Limb (tissue), 2 donors: ENCODE measurements at regions not wholly inside any gene's neighbourhood (a gene's known extent, or its start where the extent isn't known, plus 50 kb on each side); places are given as distances from the start of the nearest gene placed in this dataset.
"Not testable (repeated sequence)": the region's sequence is repeated elsewhere in the genome, so short reads cannot be mapped to it uniquely, and the experiment has no call there.

Experiments
- DNase-seq, 2 donors: peaks; one replicate each; pipeline ENCODE4 v3.0.0-alpha.2; 2016; ENCODE audit errors: extremely low spot score in 2 of 2

GRCh38 chr6:1230689-1231605 lies 81.0 kb upstream of the FOXQ1 start:
- no peak for DNase-seq

DNA sequence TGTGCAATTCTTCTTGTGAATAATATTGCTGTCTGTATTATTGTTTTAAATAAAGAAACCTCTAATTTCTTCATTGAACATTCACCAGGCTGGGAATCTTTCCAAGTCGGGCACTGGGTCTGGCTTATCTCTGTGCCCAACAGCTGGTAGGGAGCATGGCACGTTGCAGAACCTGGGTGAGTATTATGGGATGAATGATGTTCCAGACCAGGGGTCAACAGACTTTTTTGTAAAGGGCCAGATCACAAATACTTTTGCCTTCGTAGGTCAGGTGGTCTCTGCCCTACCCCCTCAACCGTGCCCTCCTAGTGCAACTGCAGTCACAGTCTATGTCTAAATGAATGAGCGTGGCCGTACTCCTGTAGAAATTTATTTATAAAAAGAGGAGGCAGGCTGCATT lies 81.6 kb upstream of the FOXQ1 start:
- no peak for DNase-seq

- DNase-seq: no peak
These were observed 82.1 kb upstream of the FOXQ1 start for GRCh38 chr6:1229808-1230207.

DNA sequence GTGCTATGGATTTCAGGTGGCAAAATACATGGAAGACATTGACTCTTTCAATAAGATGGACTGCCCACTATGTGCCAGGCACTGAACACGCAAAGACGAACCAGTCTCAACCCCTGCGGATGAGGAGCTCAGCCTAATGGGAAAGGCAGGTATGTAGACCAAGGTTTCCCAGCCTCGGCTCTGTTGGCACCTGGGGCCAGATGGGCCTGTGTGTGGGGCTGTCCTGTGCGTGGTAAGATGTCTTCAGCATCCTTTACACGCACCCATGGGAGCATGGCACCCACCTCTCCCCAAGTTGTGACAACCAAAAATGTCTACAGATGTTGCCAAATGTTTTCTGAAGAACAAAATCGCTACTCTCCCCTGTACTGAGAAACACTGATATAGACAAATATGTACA lies 82.6 kb upstream of the FOXQ1 start:
- DNase-seq: no peak

GRCh38 chr6:1228754-1229191 lies 83.1 kb upstream of the FOXQ1 start:
- DNase-seq: no peak

DNA sequence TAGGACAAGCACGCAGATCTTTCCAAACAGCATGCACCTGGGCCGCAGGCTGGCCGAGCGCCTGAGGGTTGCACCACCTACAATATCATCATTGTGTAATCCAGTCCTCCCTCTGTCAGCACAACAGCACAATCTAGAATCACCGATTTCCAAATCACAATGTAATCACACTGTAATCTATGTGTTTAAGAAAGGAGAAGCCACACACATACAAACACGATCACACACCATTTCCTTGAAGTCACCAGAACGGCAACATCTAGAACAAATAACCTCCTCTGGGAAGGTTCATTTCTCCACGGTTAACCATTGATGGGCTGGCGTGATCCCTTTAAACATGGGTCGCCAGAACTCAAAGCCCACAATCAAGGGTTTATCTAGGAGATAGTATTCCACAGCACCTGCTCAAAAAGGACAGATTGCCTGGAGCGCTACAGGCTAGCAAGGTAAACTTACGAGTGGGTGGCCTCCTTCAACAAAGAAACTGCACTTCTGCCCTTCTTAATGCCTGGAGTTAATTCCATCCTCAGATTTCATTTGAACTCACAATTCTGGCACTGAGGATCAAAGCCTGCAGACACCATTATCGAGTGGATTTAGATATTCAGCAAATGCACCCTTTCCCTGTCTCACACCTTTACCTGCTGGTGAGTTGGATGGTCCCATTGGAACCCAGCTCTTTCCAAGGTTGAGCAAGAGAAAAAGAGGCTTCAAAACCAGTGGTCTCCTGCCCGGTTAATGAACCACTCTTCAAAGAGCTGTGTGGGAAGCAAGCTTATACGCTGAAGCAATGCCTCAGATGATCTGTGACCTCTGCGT lies 83.8 kb upstream of the FOXQ1 start:
- no peak for DNase-seq

- no peak for DNase-seq
These were observed 84.3 kb upstream of the FOXQ1 start for GRCh38 chr6:1227600-1227934.

GRCh38 chr6:1226277-1227099 lies 85.4 kb upstream of the FOXQ1 start:
- no peak for DNase-seq

- DNase-seq: no peak
These were observed 87.4 kb upstream of the FOXQ1 start for GRCh38 chr6:1224514-1224913.

- DNase-seq: no peak
These were observed 88.9 kb upstream of the FOXQ1 start for GRCh38 chr6:1222728-1223595.

DNA sequence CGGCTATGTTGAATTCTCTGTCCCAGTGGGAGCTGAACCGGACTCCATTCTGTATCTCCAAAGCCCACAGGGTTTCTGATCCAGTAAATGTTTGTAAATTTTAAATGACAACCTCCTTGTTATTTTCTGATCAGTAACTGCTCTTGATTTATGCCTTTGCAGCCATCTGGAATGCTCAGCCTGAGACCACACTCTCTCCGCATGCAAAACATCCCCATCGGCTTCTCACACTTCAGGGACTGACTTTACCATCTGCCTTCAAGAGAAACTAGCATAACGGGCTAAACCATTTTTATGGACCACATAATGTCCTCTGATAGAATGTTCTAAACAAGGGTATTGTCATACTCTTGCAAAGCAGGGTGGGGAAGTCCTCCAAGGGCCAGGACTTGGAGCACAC lies 94.5 kb upstream of the FOXQ1 start:
- DNase-seq: no peak

DNA sequence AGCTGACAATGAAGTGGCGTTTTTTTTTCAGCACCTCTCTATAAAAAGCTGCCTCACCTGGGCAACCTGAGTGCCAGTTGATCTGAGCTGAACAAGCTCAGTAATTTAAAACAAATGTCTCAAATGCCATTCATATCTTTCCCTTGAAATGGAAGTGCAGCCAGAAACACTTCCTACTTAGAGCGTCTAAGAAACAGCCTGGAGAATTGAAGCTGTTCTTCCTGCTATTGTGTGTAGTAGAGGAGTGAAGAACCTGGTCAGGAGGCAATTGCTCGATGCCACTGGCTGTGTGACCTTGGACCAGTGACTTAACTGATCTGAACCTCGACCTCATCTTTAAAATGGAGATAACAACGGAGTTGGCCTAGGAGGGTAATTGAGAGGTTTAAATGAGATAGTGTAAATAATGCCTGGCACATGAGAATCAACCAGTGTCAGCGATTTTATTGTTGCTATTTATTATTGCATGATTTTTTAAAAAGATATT lies 95.4 kb upstream of the FOXQ1 start:
- DNase-seq: no peak

GRCh38 chr6:1215884-1216487 lies 95.9 kb upstream of the FOXQ1 start:
- no peak for DNase-seq

DNA sequence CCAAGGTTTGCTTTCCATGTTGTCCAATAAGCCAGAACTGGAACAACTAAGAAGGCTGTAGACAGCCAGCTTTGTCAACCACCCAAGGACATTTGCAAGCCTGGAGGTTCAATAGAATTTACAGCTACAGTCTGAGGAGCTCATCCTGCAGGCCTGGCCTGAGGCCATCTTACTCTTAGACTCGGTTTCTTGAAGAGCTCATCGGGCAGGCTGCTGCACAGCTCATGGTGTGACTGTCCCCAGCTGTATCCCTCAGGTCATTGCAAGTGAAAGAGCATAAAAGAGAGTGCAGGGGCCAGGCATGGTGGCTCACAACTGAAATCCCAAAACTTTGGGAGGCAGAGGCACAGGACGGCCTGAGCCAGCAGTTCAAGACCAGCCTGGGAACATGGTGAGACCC lies 96.9 kb upstream of the FOXQ1 start:
- no peak for DNase-seq

- DNase-seq: no peak
These were observed 99.0 kb upstream of the FOXQ1 start for GRCh38 chr6:1212919-1213318.

DNA sequence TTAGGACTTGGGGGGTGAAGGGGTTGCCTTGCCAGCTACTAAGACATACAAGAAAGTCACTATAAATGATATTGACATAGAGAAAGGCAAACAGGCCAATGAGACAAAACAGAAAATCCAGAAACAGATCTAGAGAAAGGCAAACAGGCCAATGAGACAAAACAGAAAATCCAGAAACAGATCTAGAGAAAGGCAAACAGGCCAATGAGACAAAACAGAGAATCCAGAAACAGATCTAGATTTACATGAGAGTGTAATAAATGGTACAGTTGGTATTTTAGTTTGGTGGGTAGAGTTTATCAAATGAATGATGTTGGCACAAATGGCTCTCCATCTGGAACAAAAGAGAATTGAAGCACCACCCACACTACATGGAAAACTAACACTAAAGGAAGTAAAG lies 99.8 kb upstream of the FOXQ1 start:
- not testable (repeated sequence) for DNase-seq

DNA sequence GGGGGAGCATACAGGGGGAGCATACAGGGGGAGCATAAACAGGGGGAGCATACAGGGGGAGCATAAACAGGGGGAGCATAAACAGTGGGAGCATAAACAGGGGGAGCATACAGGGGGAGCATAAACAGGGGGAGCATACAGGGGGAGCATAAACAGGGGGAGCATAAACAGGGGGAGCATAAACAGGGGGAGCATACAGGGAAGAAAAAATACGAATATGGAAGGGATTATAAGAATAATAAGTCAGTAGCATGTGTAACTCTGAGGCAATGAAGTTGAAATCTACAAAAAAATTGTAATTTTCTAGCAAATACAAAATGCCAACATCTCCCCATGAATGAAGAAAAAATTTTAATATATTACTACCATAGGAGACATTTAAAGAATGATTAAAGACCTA lies 101.3 kb upstream of the FOXQ1 start:
- DNase-seq: not testable (repeated sequence)

DNA sequence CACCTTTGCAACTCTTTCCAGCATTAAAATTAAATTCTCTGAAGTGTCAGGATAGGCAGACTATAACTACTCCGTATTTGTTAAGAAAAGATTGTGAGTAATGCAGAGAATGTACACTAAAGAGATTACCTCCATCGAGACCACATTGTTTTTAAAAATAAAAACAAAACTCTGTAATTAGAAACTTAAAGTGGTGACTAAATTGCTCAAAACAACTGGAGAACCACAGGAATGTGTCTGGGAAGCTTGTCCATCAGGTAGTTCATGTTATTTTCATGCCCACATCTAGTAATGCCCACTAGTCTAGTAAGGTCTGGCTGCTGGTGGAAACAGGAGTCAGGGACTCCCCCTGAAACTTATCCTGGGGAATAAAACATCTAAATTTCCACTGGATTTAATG lies 103.0 kb upstream of the FOXQ1 start:
- no peak for DNase-seq

- no peak for DNase-seq
These were observed 108.4 kb upstream of the FOXQ1 start for GRCh38 chr6:1203546-1203945.

GRCh38 chr6:1202201-1202600 lies 109.7 kb upstream of the FOXQ1 start:
- DNase-seq: no peak
